ENCODE measurements at regions not wholly inside any gene's neighbourhood (a gene's known extent, or its start where the extent isn't known, plus 50 kb on each side); places are given as distances from the start of the nearest gene placed in this dataset.

GRCh38 chr19:28394725-28395124 lies 818.2 kb downstream of the UQCRFS1 start:
- no peak overlapping the region for H2AFZ ChIP-seq (ENCODE audit: low read depth, low read length)
- H3K36me3 ChIP-seq (ENCODE audit: insufficient read depth, low read length): no peaks in the 10 kb centered on the region
- H3K27me3 ChIP-seq (ENCODE audit: insufficient read depth, low read length): no peaks in the 10 kb centered on the region
- no peaks in the 10 kb centered on the region for H3K9me3 ChIP-seq (ENCODE audit: low read length)
- H3K4me3 ChIP-seq (ENCODE audit: low read length): no peak overlapping the region
- no peaks in the 10 kb centered on the region for H3K4me1 ChIP-seq (ENCODE audit: insufficient read depth, low read length)

GRCh38 chr19:28393574-28394336 lies 819.2 kb downstream of the UQCRFS1 start:
- H3K27me3 ChIP-seq (ENCODE audit: insufficient read depth, low read length): no peaks in the 10 kb centered on the region
- no peak overlapping the region for H2AFZ ChIP-seq (ENCODE audit: low read depth, low read length)
- no peaks in the 10 kb centered on the region for H3K36me3 ChIP-seq (ENCODE audit: insufficient read depth, low read length)
- H3K9me3 ChIP-seq (ENCODE audit: low read length): no peaks in the 10 kb centered on the region
- H3K4me1 ChIP-seq (ENCODE audit: insufficient read depth, low read length): no peaks in the 10 kb centered on the region
- H3K4me3 ChIP-seq (ENCODE audit: low read length): no peak overlapping the region

- Histone ChIP-seq H3K4me3 (ENCODE audit: low read length) (no peak overlapping the region), H3K9me3 (ENCODE audit: low read length) (no peaks in the 10 kb centered on the region), H3K36me3 (ENCODE audit: insufficient read depth, low read length) (no peaks in the 10 kb centered on the region), H3K27me3 (ENCODE audit: insufficient read depth, low read length) (no peaks in the 10 kb centered on the region), H3K4me1 (ENCODE audit: insufficient read depth, low read length) (no peaks in the 10 kb centered on the region), H2AFZ (ENCODE audit: low read depth, low read length) (no peak overlapping the region)
Measured at GRCh38 chr19:28388988-28389387, 824.0 kb downstream of the UQCRFS1 start.

GRCh38 chr19:28387507-28387906 lies 825.4 kb downstream of the UQCRFS1 start:
- Histone ChIP-seq H3K27me3 (ENCODE audit: insufficient read depth, low read length) (no peaks in the 10 kb centered on the region), H3K9me3 (ENCODE audit: low read length) (no peaks in the 10 kb centered on the region), H3K36me3 (ENCODE audit: insufficient read depth, low read length) (no peaks in the 10 kb centered on the region), H2AFZ (ENCODE audit: low read depth, low read length) (no peak overlapping the region), H3K4me3 (ENCODE audit: low read length) (no peak overlapping the region), H3K4me1 (ENCODE audit: insufficient read depth, low read length) (no peaks in the 10 kb centered on the region)

- Histone ChIP-seq H2AFZ (ENCODE audit: low read depth, low read length) (no peak overlapping the region), H3K27me3 (ENCODE audit: insufficient read depth, low read length) (no peaks in the 10 kb centered on the region), H3K4me1 (ENCODE audit: insufficient read depth, low read length) (no peaks in the 10 kb centered on the region), H3K9me3 (ENCODE audit: low read length) (no peaks in the 10 kb centered on the region), H3K4me3 (ENCODE audit: low read length) (no peak overlapping the region), H3K36me3 (ENCODE audit: insufficient read depth, low read length) (no peaks in the 10 kb centered on the region)
Measured at GRCh38 chr19:28386470-28386869, 826.5 kb downstream of the UQCRFS1 start.

GRCh38 chr19:28386066-28386465 lies 826.9 kb downstream of the UQCRFS1 start:
- H3K9me3 ChIP-seq (ENCODE audit: low read length): no peaks in the 10 kb centered on the region

GRCh38 chr19:28377077-28377476 lies 835.9 kb downstream of the UQCRFS1 start:
- no peaks in the 10 kb centered on the region for H3K4me1 ChIP-seq (ENCODE audit: insufficient read depth, low read length)
- H2AFZ ChIP-seq (ENCODE audit: low read depth, low read length): no peak overlapping the region
- no peak overlapping the region for H3K4me3 ChIP-seq (ENCODE audit: low read length)
- no peaks in the 10 kb centered on the region for H3K27me3 ChIP-seq (ENCODE audit: insufficient read depth, low read length)
- H3K36me3 ChIP-seq (ENCODE audit: insufficient read depth, low read length): no peaks in the 10 kb centered on the region
- no peaks in the 10 kb centered on the region for H3K9me3 ChIP-seq (ENCODE audit: low read length)

More at GRCh38 chr19:28386066-28386465, 826.9 kb downstream of the UQCRFS1 start:
- no peaks in the 10 kb centered on the region for H3K4me1 ChIP-seq (ENCODE audit: insufficient read depth, low read length)
- no peaks in the 10 kb centered on the region for H3K27me3 ChIP-seq (ENCODE audit: insufficient read depth, low read length)
- H2AFZ ChIP-seq (ENCODE audit: low read depth, low read length): no peak overlapping the region
- H3K36me3 ChIP-seq (ENCODE audit: insufficient read depth, low read length): no peaks in the 10 kb centered on the region
- H3K4me3 ChIP-seq (ENCODE audit: low read length): no peak overlapping the region

- H3K36me3 ChIP-seq (ENCODE audit: insufficient read depth, low read length): no peaks in the 10 kb centered on the region
- no peaks in the 10 kb centered on the region for H3K9me3 ChIP-seq (ENCODE audit: low read length)
- no peaks in the 10 kb centered on the region for H3K27me3 ChIP-seq (ENCODE audit: insufficient read depth, low read length)
- no peak overlapping the region for H2AFZ ChIP-seq (ENCODE audit: low read depth, low read length)
- no peaks in the 10 kb centered on the region for H3K4me1 ChIP-seq (ENCODE audit: insufficient read depth, low read length)
- no peak overlapping the region for H3K4me3 ChIP-seq (ENCODE audit: low read length)
Measured at GRCh38 chr19:28374971-28375370, 838.0 kb downstream of the UQCRFS1 start.

- Histone ChIP-seq H3K27me3 (ENCODE audit: insufficient read depth, low read length) (no peaks in the 10 kb centered on the region), H2AFZ (ENCODE audit: low read depth, low read length) (no peak overlapping the region), H3K9me3 (ENCODE audit: low read length) (no peaks in the 10 kb centered on the region), H3K36me3 (ENCODE audit: insufficient read depth, low read length) (no peaks in the 10 kb centered on the region), H3K4me1 (ENCODE audit: insufficient read depth, low read length) (no peaks in the 10 kb centered on the region), H3K4me3 (ENCODE audit: low read length) (no peak overlapping the region)
Measured at GRCh38 chr19:28372576-28373247, 840.2 kb downstream of the UQCRFS1 start.

GRCh38 chr19:28367146-28367545 lies 845.8 kb downstream of the UQCRFS1 start:
- no peak overlapping the region for H2AFZ ChIP-seq (ENCODE audit: low read depth, low read length)
- no peak overlapping the region for H3K4me3 ChIP-seq (ENCODE audit: low read length)
- H3K27me3 ChIP-seq (ENCODE audit: insufficient read depth, low read length): no peaks in the 10 kb centered on the region
- H3K36me3 ChIP-seq (ENCODE audit: insufficient read depth, low read length): no peaks in the 10 kb centered on the region
- no peaks in the 10 kb centered on the region for H3K9me3 ChIP-seq (ENCODE audit: low read length)
- no peaks in the 10 kb centered on the region for H3K4me1 ChIP-seq (ENCODE audit: insufficient read depth, low read length)

GRCh38 chr19:28363254-28363653 lies 849.7 kb downstream of the UQCRFS1 start:
- H3K9me3 ChIP-seq (ENCODE audit: low read length): no peaks in the 10 kb centered on the region
- H3K36me3 ChIP-seq (ENCODE audit: insufficient read depth, low read length): no peaks in the 10 kb centered on the region
- no peak overlapping the region for H2AFZ ChIP-seq (ENCODE audit: low read depth, low read length)
- H3K27me3 ChIP-seq (ENCODE audit: insufficient read depth, low read length): no peaks in the 10 kb centered on the region
- no peaks in the 10 kb centered on the region for H3K4me1 ChIP-seq (ENCODE audit: insufficient read depth, low read length)
- H3K4me3 ChIP-seq (ENCODE audit: low read length): no peak overlapping the region

- no peak overlapping the region for H2AFZ ChIP-seq (ENCODE audit: low read depth, low read length)
- no peaks in the 10 kb centered on the region for H3K36me3 ChIP-seq (ENCODE audit: insufficient read depth, low read length)
- no peaks in the 10 kb centered on the region for H3K9me3 ChIP-seq (ENCODE audit: low read length)
- no peak overlapping the region for H3K4me3 ChIP-seq (ENCODE audit: low read length)
- no peaks in the 10 kb centered on the region for H3K4me1 ChIP-seq (ENCODE audit: insufficient read depth, low read length)
- no peaks in the 10 kb centered on the region for H3K27me3 ChIP-seq (ENCODE audit: insufficient read depth, low read length)
Measured at GRCh38 chr19:28359431-28360414, 853.2 kb downstream of the UQCRFS1 start.

- Histone ChIP-seq H2AFZ (ENCODE audit: low read depth, low read length) (no peak overlapping the region), H3K4me3 (ENCODE audit: low read length) (no peak overlapping the region), H3K4me1 (ENCODE audit: insufficient read depth, low read length) (no peaks in the 10 kb centered on the region), H3K27me3 (ENCODE audit: insufficient read depth, low read length) (no peaks in the 10 kb centered on the region), H3K36me3 (ENCODE audit: insufficient read depth, low read length) (no peaks in the 10 kb centered on the region), H3K9me3 (ENCODE audit: low read length) (no peaks in the 10 kb centered on the region)
Measured at GRCh38 chr19:28358633-28359032, 854.3 kb downstream of the UQCRFS1 start.

Data from neuron (in vitro differentiated cells).